Loucy (cell line): ENCODE measurements at regions not wholly inside any gene's neighbourhood (a gene's known extent, or its start where the extent isn't known, plus 50 kb on each side); places are given as distances from the start of the nearest gene placed in this dataset.

ENCODE experiments used
- CTCF ChIP-seq: fragments of 200-600 bp; sonication (generic); conservative IDR thresholded peaks from 2 replicates; pipeline ENCODE4 v1.5.1; 2014; ENCODE audit warnings: mild to moderate bottlenecking, antibody characterized with exemption, low read length
- EZH2phosphoT487 ChIP-seq: fragments of 200-600 bp; IDR thresholded peaks from 2 replicates; pipeline ENCODE4 v1.6.1; 2018; ENCODE audit warnings: antibody characterized with exemption, mild to moderate bottlenecking, moderate library complexity, borderline replicate concordance

- TF ChIP-seq CTCF = no peak
- TF ChIP-seq EZH2phosphoT487 = no peak
Observed at GRCh38 chr6:145071836-145072235, 663.5 kb downstream of the EPM2A start.
